ENCODE measurements at regions not wholly inside any gene's neighbourhood (a gene's known extent, or its start where the extent isn't known, plus 50 kb on each side); places are given as distances from the start of the nearest gene placed in this dataset.

GRCh38 chr13:29907670-29908069 lies 57.3 kb upstream of the UBL3 start:
- TF ChIP-seq POLR2AphosphoS5 (IDR thresholded peaks at IDR 0.05; ENCODE audit: low read depth, low read length), result no peak
- TF ChIP-seq, protein P1, sequence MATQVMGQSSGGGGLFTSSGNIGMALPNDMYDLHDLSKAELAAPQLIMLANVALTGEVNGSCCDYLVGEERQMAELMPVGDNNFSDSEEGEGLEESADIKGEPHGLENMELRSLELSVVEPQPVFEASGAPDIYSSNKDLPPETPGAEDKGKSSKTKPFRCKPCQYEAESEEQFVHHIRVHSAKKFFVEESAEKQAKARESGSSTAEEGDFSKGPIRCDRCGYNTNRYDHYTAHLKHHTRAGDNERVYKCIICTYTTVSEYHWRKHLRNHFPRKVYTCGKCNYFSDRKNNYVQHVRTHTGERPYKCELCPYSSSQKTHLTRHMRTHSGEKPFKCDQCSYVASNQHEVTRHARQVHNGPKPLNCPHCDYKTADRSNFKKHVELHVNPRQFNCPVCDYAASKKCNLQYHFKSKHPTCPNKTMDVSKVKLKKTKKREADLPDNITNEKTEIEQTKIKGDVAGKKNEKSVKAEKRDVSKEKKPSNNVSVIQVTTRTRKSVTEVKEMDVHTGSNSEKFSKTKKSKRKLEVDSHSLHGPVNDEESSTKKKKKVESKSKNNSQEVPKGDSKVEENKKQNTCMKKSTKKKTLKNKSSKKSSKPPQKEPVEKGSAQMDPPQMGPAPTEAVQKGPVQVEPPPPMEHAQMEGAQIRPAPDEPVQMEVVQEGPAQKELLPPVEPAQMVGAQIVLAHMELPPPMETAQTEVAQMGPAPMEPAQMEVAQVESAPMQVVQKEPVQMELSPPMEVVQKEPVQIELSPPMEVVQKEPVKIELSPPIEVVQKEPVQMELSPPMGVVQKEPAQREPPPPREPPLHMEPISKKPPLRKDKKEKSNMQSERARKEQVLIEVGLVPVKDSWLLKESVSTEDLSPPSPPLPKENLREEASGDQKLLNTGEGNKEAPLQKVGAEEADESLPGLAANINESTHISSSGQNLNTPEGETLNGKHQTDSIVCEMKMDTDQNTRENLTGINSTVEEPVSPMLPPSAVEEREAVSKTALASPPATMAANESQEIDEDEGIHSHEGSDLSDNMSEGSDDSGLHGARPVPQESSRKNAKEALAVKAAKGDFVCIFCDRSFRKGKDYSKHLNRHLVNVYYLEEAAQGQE (IDR thresholded peaks at IDR 0.05; ENCODE audit: insufficient read depth in 1 of 2, low read depth in 2 of 2, low read length in 1 of 2), result no peak
- no peak for TF ChIP-seq SIN3A (IDR thresholded peaks at IDR 0.05; ENCODE audit: borderline replicate concordance, insufficient read depth, low read depth, low read length)
- TF ChIP-seq, protein P2, sequence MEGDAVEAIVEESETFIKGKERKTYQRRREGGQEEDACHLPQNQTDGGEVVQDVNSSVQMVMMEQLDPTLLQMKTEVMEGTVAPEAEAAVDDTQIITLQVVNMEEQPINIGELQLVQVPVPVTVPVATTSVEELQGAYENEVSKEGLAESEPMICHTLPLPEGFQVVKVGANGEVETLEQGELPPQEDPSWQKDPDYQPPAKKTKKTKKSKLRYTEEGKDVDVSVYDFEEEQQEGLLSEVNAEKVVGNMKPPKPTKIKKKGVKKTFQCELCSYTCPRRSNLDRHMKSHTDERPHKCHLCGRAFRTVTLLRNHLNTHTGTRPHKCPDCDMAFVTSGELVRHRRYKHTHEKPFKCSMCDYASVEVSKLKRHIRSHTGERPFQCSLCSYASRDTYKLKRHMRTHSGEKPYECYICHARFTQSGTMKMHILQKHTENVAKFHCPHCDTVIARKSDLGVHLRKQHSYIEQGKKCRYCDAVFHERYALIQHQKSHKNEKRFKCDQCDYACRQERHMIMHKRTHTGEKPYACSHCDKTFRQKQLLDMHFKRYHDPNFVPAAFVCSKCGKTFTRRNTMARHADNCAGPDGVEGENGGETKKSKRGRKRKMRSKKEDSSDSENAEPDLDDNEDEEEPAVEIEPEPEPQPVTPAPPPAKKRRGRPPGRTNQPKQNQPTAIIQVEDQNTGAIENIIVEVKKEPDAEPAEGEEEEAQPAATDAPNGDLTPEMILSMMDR (IDR thresholded peaks at IDR 0.05), result no peak
- TF ChIP-seq TCF7L2 (IDR thresholded peaks at IDR 0.05; ENCODE audit: low read depth, low read length), result no peak
- Histone ChIP-seq H3K9me3 (ENCODE audit: control insufficient read depth, insufficient read depth, low read depth, low read length) (no peaks in the 10 kb centered on the region), H3K27ac (ENCODE audit: low read length) (no peak overlapping the region), H3K4me3 (ENCODE audit: low read depth in 2 of 2, low read length in 2 of 2) (no peak overlapping the region), H3K27me3 (ENCODE audit: control insufficient read depth, insufficient read depth, low read length) (no peaks in the 10 kb centered on the region), H3K4me1 (ENCODE audit: control insufficient read depth, insufficient read depth, low read length) (no peaks in the 10 kb centered on the region), H3K36me3 (ENCODE audit: control insufficient read depth, insufficient read depth, low read length) (no peaks in the 10 kb centered on the region)
- in situ Hi-C loops (cut with HindIII; ENCODE audit: low pct_unique_long_range_greater_than_20kb, low sequenced_read_pairs) (no loop called here), intact Hi-C loops (cut with micrococcal nuclease; ENCODE audit: unreplicated experiment) (no loop called here)
- ChIA-PET CTCF (interaction anchor here (0.6 kb wide), 1 partner anchor 10 kb away, joined by 3 read pairs; no protein-coding TSS in a partner anchor), POLR2A (no interaction called here)
- BruUV-seq (replicated peaks), result no TSS peak
- ATAC-seq, result no peak
- DNase-seq (ENCODE audit: low read depth, low spot score), result no peak

DNA sequence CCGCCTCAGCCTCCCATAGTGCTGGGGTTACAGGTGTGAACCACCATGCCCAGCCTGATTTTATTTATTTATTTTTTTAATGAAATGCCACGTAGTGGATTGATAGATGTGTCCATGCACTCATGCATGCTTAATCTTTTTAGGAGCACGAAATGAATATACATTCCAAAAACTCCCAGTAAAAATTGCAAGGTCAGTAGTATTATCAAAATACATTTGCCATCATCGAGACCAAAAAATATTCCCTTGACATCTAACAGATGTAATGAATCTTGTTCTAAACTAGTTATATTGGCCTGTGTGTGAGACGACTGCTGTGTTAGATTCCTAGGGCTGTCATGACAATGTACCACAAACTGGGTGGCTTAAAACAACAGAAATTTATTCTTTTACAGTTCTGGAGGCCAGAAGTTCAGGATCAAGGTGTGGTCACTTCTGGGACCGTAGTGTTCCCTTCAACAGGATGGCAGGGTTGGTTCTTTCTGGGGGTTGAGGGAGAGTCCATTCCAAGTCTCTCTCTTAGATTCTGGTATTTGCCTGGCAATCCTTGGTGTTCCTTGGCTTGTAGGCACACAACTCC lies 56.1 kb upstream of the UBL3 start:
- H3K4me3 ChIP-seq (ENCODE audit: low read depth in 2 of 2, low read length in 2 of 2), result no peak overlapping the region
- H3K36me3 ChIP-seq (ENCODE audit: control insufficient read depth, insufficient read depth, low read length), result no peaks in the 10 kb centered on the region
- no peak for ATAC-seq
- in situ Hi-C loops (cut with HindIII; ENCODE audit: low pct_unique_long_range_greater_than_20kb, low sequenced_read_pairs) (no loop called here), intact Hi-C loops (cut with micrococcal nuclease; ENCODE audit: unreplicated experiment) (no loop called here)
- DNase-seq (ENCODE audit: low read depth, low spot score), result no peak
- no peaks in the 10 kb centered on the region for H3K27me3 ChIP-seq (ENCODE audit: control insufficient read depth, insufficient read depth, low read length)
- ChIA-PET CTCF (no interaction called here), POLR2A (no interaction called here)
- BruUV-seq (replicated peaks), result no TSS peak
- H3K27ac ChIP-seq (ENCODE audit: low read length), result no peak overlapping the region
- no peak for TF ChIP-seq SIN3A (IDR thresholded peaks at IDR 0.05; ENCODE audit: borderline replicate concordance, insufficient read depth, low read depth, low read length)
- TF ChIP-seq TCF7L2 (IDR thresholded peaks at IDR 0.05; ENCODE audit: low read depth, low read length), result no peak
- TF ChIP-seq, protein P1 (IDR thresholded peaks at IDR 0.05; ENCODE audit: insufficient read depth in 1 of 2, low read depth in 2 of 2, low read length in 1 of 2), result no peak
- TF ChIP-seq POLR2AphosphoS5 (IDR thresholded peaks at IDR 0.05; ENCODE audit: low read depth, low read length), result no peak
- TF ChIP-seq, protein P2 (IDR thresholded peaks at IDR 0.05), result no peak
- no peaks in the 10 kb centered on the region for H3K4me1 ChIP-seq (ENCODE audit: control insufficient read depth, insufficient read depth, low read length)
- H3K9me3 ChIP-seq (ENCODE audit: control insufficient read depth, insufficient read depth, low read depth, low read length), result no peaks in the 10 kb centered on the region
